ENCODE measurements at regions not wholly inside any gene's neighbourhood (a gene's known extent, or its start where the extent isn't known, plus 50 kb on each side); places are given as distances from the start of the nearest gene placed in this dataset.

- no peak for TF ChIP-seq POLR2AphosphoS5 (IDR thresholded peaks at IDR 0.05)
- TF ChIP-seq CTCF (IDR thresholded peaks at IDR 0.05), result no peak
- no peak for TF ChIP-seq POLR2A (IDR thresholded peaks at IDR 0.05)
- TF ChIP-seq EP300 (IDR thresholded peaks at IDR 0.05), result no peak
- H3K27ac ChIP-seq, result no peak overlapping the region
- WGBS, 2 donors, result 88 to 91% methylated on average over 2 of the region's 2 CpGs
- H3K27me3 ChIP-seq, result no peaks in the 10 kb centered on the region
- no peaks in the 10 kb centered on the region for H3K36me3 ChIP-seq
- no peak for DNase-seq
- no peak for ATAC-seq (ENCODE audit: low FRiP score in 2 of 2)
- no peak overlapping the region for H3K4me3 ChIP-seq
- no peaks in the 10 kb centered on the region for H3K4me1 ChIP-seq
- no peaks in the 10 kb centered on the region for H3K9me3 ChIP-seq
These were observed 143.2 kb downstream of the TSHZ3 start for GRCh38 chr19:31205887-31206518.

- Histone ChIP-seq H3K4me1 (no peaks in the 10 kb centered on the region), H3K27me3 (no peaks in the 10 kb centered on the region), H3K4me3 (no peak overlapping the region), H3K27ac (no peak overlapping the region), H3K9me3 (no peaks in the 10 kb centered on the region), H3K36me3 (no peaks in the 10 kb centered on the region)
- no peak for TF ChIP-seq CTCF (IDR thresholded peaks at IDR 0.05)
- no peak for TF ChIP-seq EP300 (IDR thresholded peaks at IDR 0.05)
- TF ChIP-seq POLR2A (IDR thresholded peaks at IDR 0.05), result no peak
- TF ChIP-seq POLR2AphosphoS5 (IDR thresholded peaks at IDR 0.05), result no peak
- no peak for DNase-seq
- WGBS, 2 donors, result 71 to 80% methylated on average over 1 of the region's 1 CpG
- no peak for ATAC-seq (ENCODE audit: low FRiP score in 2 of 2)
These were observed 145.1 kb downstream of the TSHZ3 start for GRCh38 chr19:31204115-31204514.

- ATAC-seq (ENCODE audit: low FRiP score in 2 of 2) (no peak), DNase-seq (no peak)
- Histone ChIP-seq H3K27me3 (no peaks in the 10 kb centered on the region), H3K4me3 (no peak overlapping the region), H3K9me3 (no peaks in the 10 kb centered on the region), H3K27ac (no peak overlapping the region), H3K36me3 (no peaks in the 10 kb centered on the region), H3K4me1 (no peaks in the 10 kb centered on the region)
- TF ChIP-seq CTCF (IDR thresholded peaks at IDR 0.05), result no peak
- TF ChIP-seq EP300 (IDR thresholded peaks at IDR 0.05), result no peak
- no peak for TF ChIP-seq POLR2A (IDR thresholded peaks at IDR 0.05)
- no peak for TF ChIP-seq POLR2AphosphoS5 (IDR thresholded peaks at IDR 0.05)
- 69 to 82% methylated on average over 2 of the region's 2 CpGs for WGBS, 2 donors
These were observed 164.0 kb downstream of the TSHZ3 start for GRCh38 chr19:31185261-31185660.

- no peaks in the 10 kb centered on the region for H3K36me3 ChIP-seq
- no peaks in the 10 kb centered on the region for H3K4me1 ChIP-seq
- no peaks in the 10 kb centered on the region for H3K27me3 ChIP-seq
- TF ChIP-seq CTCF (IDR thresholded peaks at IDR 0.05) (no peak), EP300 (IDR thresholded peaks at IDR 0.05) (no peak), POLR2AphosphoS5 (IDR thresholded peaks at IDR 0.05) (no peak), POLR2A (IDR thresholded peaks at IDR 0.05) (no peak)
- WGBS, 2 donors, result 63 to 76% methylated on average over 2 of the region's 2 CpGs
- no peak overlapping the region for H3K27ac ChIP-seq
- ATAC-seq (ENCODE audit: low FRiP score in 2 of 2) (no peak), DNase-seq (no peak)
- no peaks in the 10 kb centered on the region for H3K9me3 ChIP-seq
- H3K4me3 ChIP-seq, result no peak overlapping the region
These were observed 167.7 kb downstream of the TSHZ3 start for GRCh38 chr19:31181535-31181934.

- Histone ChIP-seq H3K36me3 (no peaks in the 10 kb centered on the region), H3K4me1 (no peaks in the 10 kb centered on the region), H3K27ac (no peak overlapping the region), H3K27me3 (no peaks in the 10 kb centered on the region), H3K4me3 (no peak overlapping the region), H3K9me3 (no peaks in the 10 kb centered on the region)
- no peak for DNase-seq
- 44 to 70% methylated on average over 2 of the region's 2 CpGs for WGBS, 2 donors
- TF ChIP-seq POLR2A (IDR thresholded peaks at IDR 0.05) (no peak), POLR2AphosphoS5 (IDR thresholded peaks at IDR 0.05) (no peak), CTCF (IDR thresholded peaks at IDR 0.05) (no peak), EP300 (IDR thresholded peaks at IDR 0.05) (no peak)
- ATAC-seq (ENCODE audit: low FRiP score in 2 of 2), result no peak
These were observed 168.3 kb downstream of the TSHZ3 start for GRCh38 chr19:31180907-31181306.
